Endothelial cell of umbilical vein (primary cell): ENCODE measurements at regions not wholly inside any gene's neighbourhood (a gene's known extent, or its start where the extent isn't known, plus 50 kb on each side); places are given as distances from the start of the nearest gene placed in this dataset.

Experiments
- BruUV-seq: library from RNA; stranded (reverse); fragments of 400-500 nt; replicated peaks from 2 replicates; lab custom pipeline; 2021; lab: Mats Ljungman, UMichigan
- CTCF ChIA-PET: fragments of 300-600, 350-600 bp; sonication (Branson Sonifier 250); formaldehyde crosslinking; loops from one replicate; lab custom pipeline; 2021; ENCODE audit warnings: antibody characterized with exemption, inconsistent platforms; lab: Charles Lee
- POLR2A ChIA-PET: fragments of 300-600, 350-600 bp; sonication (Branson Sonifier 250); formaldehyde crosslinking; loops from one replicate; lab custom pipeline; 2021; ENCODE audit warnings: antibody characterized with exemption, inconsistent platforms; lab: Charles Lee
- DNase-seq: peaks from one replicate; pipeline ENCODE4 v3.0.0-alpha.2; 2011; ENCODE audit warnings: low read depth, low spot score
- FAIRE-seq: peaks from 2 replicates; lab custom pipeline; 2011; peaks lifted over from hg19 to GRCh38; lab: Jason Lieb, UNC
- H2AFZ ChIP-seq: 2 replicates; pipeline ENCODE4 v1.6.0; 2012; ENCODE audit warnings: low read depth, low read length, control low read depth, inconsistent platforms
- H3K27ac ChIP-seq: 2 replicates; pipeline ENCODE4 v1.5.1; 2011; ENCODE audit warnings: low read depth, mild to moderate bottlenecking, control low read depth, low read length, moderate library complexity; ENCODE audit not compliant: insufficient read depth
- H3K27me3 ChIP-seq, 2 experiments: 2 replicates each; pipeline versions ENCODE4 v1.6.0 to v1.6.1; 2011; ENCODE audit warnings: low read length in 2 of 2, mixed read lengths in 1 of 2; ENCODE audit not compliant: control insufficient read depth in 2 of 2, insufficient read depth in 2 of 2
- H3K36me3 ChIP-seq, 2 experiments: 2 replicates in 1 of 2; 3 replicates in 1 of 2; pipeline ENCODE4 v1.5.1; 2011; ENCODE audit warnings: low read length in 2 of 2, mild to moderate bottlenecking in 1 of 2, moderate library complexity in 1 of 2; ENCODE audit not compliant: control insufficient read depth in 2 of 2, insufficient read depth in 2 of 2; ENCODE audit errors: extremely low read depth in 1 of 2
- H3K4me1 ChIP-seq: 3 replicates; pipeline ENCODE4 v1.5.1; 2011; ENCODE audit warnings: mild to moderate bottlenecking, low read length; ENCODE audit not compliant: control insufficient read depth, insufficient read depth; ENCODE audit errors: extremely low read depth
- H3K4me2 ChIP-seq: 2 replicates; pipeline ENCODE4 v1.6.1; 2011; ENCODE audit warnings: low read length, control low read depth, mixed read lengths; ENCODE audit not compliant: insufficient read depth
- H3K4me3 ChIP-seq, 3 experiments: fragments of 200-600 bp in 1 of 3; sonication (generic), shearing (Covaris generic) in 1 of 3; replicated peaks in 1 of 3; 2 replicates each; pipeline ENCODE4 v1.5.1; 2011 to 2016; ENCODE audit warnings: control low read depth in 3 of 3, low read length in 3 of 3, mild to moderate bottlenecking in 2 of 3, inconsistent platforms in 1 of 3, low read depth in 1 of 3, moderate library complexity in 1 of 3; ENCODE audit not compliant: insufficient read depth in 1 of 3
- H3K79me2 ChIP-seq: 2 replicates; pipeline ENCODE4 v1.6.0; 2012; ENCODE audit warnings: low read length, inconsistent platforms; ENCODE audit not compliant: control insufficient read depth, insufficient read depth
- H3K9ac ChIP-seq: replicated peaks from 2 replicates; pipeline ENCODE3; 2011; ENCODE audit warnings: low read length, control low read depth; ENCODE audit not compliant: insufficient read depth; ENCODE audit errors: extremely low read depth
- H3K9me1 ChIP-seq: replicated peaks from 3 replicates; pipeline ENCODE4 v1.6.0; 2011; ENCODE audit warnings: mild to moderate bottlenecking, low read length; ENCODE audit not compliant: control insufficient read depth, insufficient read depth; ENCODE audit errors: extremely low read depth
- H3K9me3 ChIP-seq: replicated peaks from 2 replicates; pipeline ENCODE4 v1.5.1; 2012; ENCODE audit warnings: low read length, inconsistent platforms; ENCODE audit not compliant: control insufficient read depth, insufficient read depth
- H4K20me1 ChIP-seq: replicated peaks from 2 replicates; pipeline ENCODE3; 2011; ENCODE audit warnings: mild to moderate bottlenecking, low read length; ENCODE audit not compliant: control insufficient read depth, insufficient read depth; ENCODE audit errors: extremely low read depth
- EZH2 ChIP-seq: IDR thresholded peaks from 2 replicates; pipeline ENCODE4 v1.6.1; 2012; ENCODE audit warnings: borderline replicate concordance, low read depth, mild to moderate bottlenecking, moderate library complexity, low read length, inconsistent platforms; ENCODE audit not compliant: severe bottlenecking
- FOS ChIP-seq: IDR thresholded peaks from 2 replicates; pipeline ENCODE4 v1.6.1; 2011; ENCODE audit warnings: mild to moderate bottlenecking, low read length, moderate library complexity, borderline replicate concordance; ENCODE audit not compliant: insufficient read depth
- GATA2 ChIP-seq: IDR thresholded peaks from 2 replicates; pipeline ENCODE4 v1.7.0; 2011; ENCODE audit warnings: low read depth, mild to moderate bottlenecking, moderate library complexity, mixed read lengths, low read length; ENCODE audit not compliant: insufficient read length, insufficient read depth
- JUN ChIP-seq: IDR thresholded peaks from 2 replicates; pipeline ENCODE4 v1.6.1; 2011; ENCODE audit warnings: borderline replicate concordance, low read depth; ENCODE audit not compliant: insufficient read length, insufficient read depth
- MAX ChIP-seq: IDR thresholded peaks from 2 replicates; pipeline ENCODE4 v1.6.1; 2011; ENCODE audit not compliant: insufficient read depth, insufficient read length
- MYC ChIP-seq: IDR thresholded peaks from one replicate; pipeline ENCODE4 v1.6.1; 2011; ENCODE audit warnings: mild to moderate bottlenecking, low read depth, low read length
- POLR2A ChIP-seq: IDR thresholded peaks from 2 replicates; pipeline ENCODE4 v1.6.1; 2012; ENCODE audit warnings: low read depth, mild to moderate bottlenecking, control low read depth, low read length
- POLR2AphosphoS5 ChIP-seq: IDR thresholded peaks from 2 replicates; pipeline ENCODE4 v1.6.1; 2012; ENCODE audit warnings: low read depth, mild to moderate bottlenecking, control low read depth, low read length, moderate library complexity; ENCODE audit not compliant: insufficient read depth
- dilution Hi-C: fragments of 300-500 bp; cut with MboI; formaldehyde crosslinking; loops from one replicate; pipeline ENCODE4 v1.15.0; 2019; ENCODE audit warnings: low sequenced_read_pairs; ENCODE audit not compliant: extremely low pct_ligation_motif_present
- intact Hi-C: fragments of 100-400 bp; cut with micrococcal nuclease; formaldehyde crosslinking; loops from one replicate; pipeline ENCODE4 v1.10.0; 2022
- TF ChIP-seq, protein P1 (sequence below), 2 donors: IDR thresholded peaks; 1 replicate in 1 of 2; 2 replicates in 1 of 2; pipeline ENCODE4 v1.5.1; 2011; ENCODE audit warnings: low read length in 2 of 2, mild to moderate bottlenecking in 2 of 2, moderate library complexity in 2 of 2, control low read depth in 1 of 2, inconsistent platforms in 1 of 2, low read depth in 1 of 2; ENCODE audit not compliant: insufficient read depth in 1 of 2; ENCODE audit errors: extremely low read depth in 1 of 2

DNA sequence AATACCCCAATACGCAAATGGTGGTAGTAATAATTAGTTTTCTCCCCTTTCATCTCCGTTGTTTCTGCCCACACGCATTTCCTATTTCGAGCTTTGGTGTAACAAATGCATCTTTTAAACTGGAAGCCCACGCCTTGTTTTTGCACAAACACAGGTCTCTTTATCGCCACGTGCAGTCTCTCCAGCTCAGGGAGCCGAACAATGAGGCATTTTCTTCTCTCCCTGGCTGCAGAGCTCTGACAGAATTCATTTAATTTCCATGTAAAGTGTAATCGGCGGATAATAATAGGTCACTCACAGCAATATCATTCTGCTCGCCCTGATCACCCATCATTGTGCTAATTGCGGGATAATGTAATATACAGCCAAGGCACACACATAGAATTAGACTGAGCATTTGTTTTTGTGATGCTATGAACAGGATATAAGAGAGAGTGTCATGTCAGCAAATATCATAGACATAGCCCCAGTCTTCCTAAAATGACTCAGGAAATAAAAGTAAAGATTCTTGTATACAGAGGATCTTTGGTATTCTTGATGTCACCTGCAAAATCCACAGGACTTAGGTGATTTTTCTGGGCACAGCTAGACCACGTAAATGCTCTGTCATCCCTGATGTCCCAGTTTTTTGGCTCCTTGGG, 452.6 kb upstream of the CDH11 start:
- Histone ChIP-seq H4K20me1 (no peaks in the 10 kb centered on the region), H3K79me2 (no peaks in the 10 kb centered on the region), H3K4me1 (peaks cover 7% of the 10 kb centered on the region), H3K4me2 (no peak overlapping the region), H3K36me3 (no peaks in the 10 kb centered on the region), H3K27ac (no peak overlapping the region), H3K9ac (no peak overlapping the region), H3K9me3 (no peaks in the 10 kb centered on the region), H2AFZ (no peak overlapping the region), H3K9me1 (no peaks in the 10 kb centered on the region), H3K27me3 (no peaks in the 10 kb centered on the region), H3K4me3 (no peak overlapping the region)
- no TSS peak for BruUV-seq
- TF ChIP-seq POLR2A (no peak), JUN (no peak), MAX (no peak), POLR2AphosphoS5 (no peak), MYC (no peak), EZH2 (no peak), GATA2 (no peak), FOS (no peak)
- TF ChIP-seq, protein P1, sequence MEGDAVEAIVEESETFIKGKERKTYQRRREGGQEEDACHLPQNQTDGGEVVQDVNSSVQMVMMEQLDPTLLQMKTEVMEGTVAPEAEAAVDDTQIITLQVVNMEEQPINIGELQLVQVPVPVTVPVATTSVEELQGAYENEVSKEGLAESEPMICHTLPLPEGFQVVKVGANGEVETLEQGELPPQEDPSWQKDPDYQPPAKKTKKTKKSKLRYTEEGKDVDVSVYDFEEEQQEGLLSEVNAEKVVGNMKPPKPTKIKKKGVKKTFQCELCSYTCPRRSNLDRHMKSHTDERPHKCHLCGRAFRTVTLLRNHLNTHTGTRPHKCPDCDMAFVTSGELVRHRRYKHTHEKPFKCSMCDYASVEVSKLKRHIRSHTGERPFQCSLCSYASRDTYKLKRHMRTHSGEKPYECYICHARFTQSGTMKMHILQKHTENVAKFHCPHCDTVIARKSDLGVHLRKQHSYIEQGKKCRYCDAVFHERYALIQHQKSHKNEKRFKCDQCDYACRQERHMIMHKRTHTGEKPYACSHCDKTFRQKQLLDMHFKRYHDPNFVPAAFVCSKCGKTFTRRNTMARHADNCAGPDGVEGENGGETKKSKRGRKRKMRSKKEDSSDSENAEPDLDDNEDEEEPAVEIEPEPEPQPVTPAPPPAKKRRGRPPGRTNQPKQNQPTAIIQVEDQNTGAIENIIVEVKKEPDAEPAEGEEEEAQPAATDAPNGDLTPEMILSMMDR (IDR thresholded peaks at IDR 0.05; ENCODE audit: extremely low read depth in 1 of 2, insufficient read depth in 1 of 2, low read depth in 1 of 2, low read length in 2 of 2), result no peak
- ChIA-PET POLR2A (no interaction called here), CTCF (no interaction called here)
- dilution Hi-C loops, result no loop called here
- FAIRE-seq (no peak), DNase-seq (no peak)
- intact Hi-C loops, result no loop called here
